HepG2 (cell line): ENCODE measurements at regions not wholly inside any gene's neighbourhood (a gene's known extent, or its start where the extent isn't known, plus 50 kb on each side); places are given as distances from the start of the nearest gene placed in this dataset.

ENCODE experiments used
- CBX5 ChIP-seq: sonication (generic); formaldehyde crosslinking; IDR thresholded peaks from 2 replicates; pipeline ENCODE4 v1.4.0; 2020; ENCODE audit warnings: missing genetic modification reagents, borderline replicate concordance
- MTA3 ChIP-seq: sonication (generic); formaldehyde crosslinking; IDR thresholded peaks from 2 replicates; pipeline ENCODE4 v1.4.0; 2020; ENCODE audit warnings: missing genetic modification reagents
- TF ChIP-seq, protein P1 (sequence below): sonication (generic); formaldehyde crosslinking; IDR thresholded peaks from 2 replicates; pipeline ENCODE4 v1.4.0; 2020; ENCODE audit warnings: low read depth, mild to moderate bottlenecking, missing genetic modification reagents

DNA sequence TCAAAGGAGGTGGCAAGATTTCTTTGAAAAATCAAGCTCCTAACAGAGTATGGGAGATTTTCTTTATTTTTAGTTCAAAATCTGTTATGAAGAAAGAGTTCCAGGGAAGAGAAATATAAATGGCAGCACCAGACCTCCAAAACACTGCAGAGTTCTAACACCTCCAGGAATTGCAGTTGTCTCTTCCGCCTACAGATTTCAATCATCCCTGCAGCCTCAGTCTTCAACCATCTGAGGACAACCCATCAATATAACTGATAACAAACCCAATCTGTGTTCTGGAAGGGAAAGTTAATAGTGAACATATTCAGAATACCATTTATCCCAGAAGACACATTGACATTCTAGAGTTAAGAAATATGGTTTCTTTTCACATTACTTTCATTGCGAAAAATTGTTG is 296.1 kb downstream of the ARAP2 start:
- no peak for TF ChIP-seq CBX5
- TF ChIP-seq MTA3 (CRISPR knock-in tag), result no peak
- TF ChIP-seq, protein P1, sequence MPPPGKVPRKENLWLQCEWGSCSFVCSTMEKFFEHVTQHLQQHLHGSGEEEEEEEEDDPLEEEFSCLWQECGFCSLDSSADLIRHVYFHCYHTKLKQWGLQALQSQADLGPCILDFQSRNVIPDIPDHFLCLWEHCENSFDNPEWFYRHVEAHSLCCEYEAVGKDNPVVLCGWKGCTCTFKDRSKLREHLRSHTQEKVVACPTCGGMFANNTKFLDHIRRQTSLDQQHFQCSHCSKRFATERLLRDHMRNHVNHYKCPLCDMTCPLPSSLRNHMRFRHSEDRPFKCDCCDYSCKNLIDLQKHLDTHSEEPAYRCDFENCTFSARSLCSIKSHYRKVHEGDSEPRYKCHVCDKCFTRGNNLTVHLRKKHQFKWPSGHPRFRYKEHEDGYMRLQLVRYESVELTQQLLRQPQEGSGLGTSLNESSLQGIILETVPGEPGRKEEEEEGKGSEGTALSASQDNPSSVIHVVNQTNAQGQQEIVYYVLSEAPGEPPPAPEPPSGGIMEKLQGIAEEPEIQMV, result no peak
